ENCODE measurements at regions not wholly inside any gene's neighbourhood (a gene's known extent, or its start where the extent isn't known, plus 50 kb on each side); places are given as distances from the start of the nearest gene placed in this dataset.
"Not testable (repeated sequence)": the region's sequence is repeated elsewhere in the genome, so short reads cannot be mapped to it uniquely, and the experiment has no call there.

- DNase-seq (ENCODE audit: low spot score) = no peak
Measured at GRCh38 chr3:86794361-86795065, 196.4 kb downstream of the VGLL3 start.

GRCh38 chr3:86793786-86794185, 197.2 kb downstream of the VGLL3 start:
- peak; percentile 74 for DNase-seq (ENCODE audit: low spot score)

DNA sequence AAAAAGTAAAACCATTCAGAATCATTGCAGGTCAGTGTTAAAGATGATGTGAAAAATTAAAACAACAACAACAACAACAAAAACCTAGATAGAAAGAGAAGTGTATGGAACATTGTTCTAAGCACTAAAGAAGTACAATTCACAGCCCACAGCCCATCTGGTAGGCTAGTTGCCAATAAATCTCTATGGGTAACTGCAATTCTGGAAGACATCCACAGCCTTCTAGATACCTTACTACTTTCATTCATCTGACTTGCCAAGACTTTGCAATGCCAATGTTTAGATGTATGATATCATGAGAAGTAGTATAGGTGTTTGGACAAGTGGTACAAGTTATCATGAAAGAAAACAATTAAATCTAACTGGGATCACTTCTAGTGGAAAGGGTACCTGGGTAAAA, 198.6 kb downstream of the VGLL3 start:
- DNase-seq (ENCODE audit: low spot score) = no peak

GRCh38 chr3:86790884-86791549, 199.9 kb downstream of the VGLL3 start:
- no peak for DNase-seq (ENCODE audit: low spot score)

GRCh38 chr3:86788371-86788770, 202.6 kb downstream of the VGLL3 start:
- DNase-seq (ENCODE audit: low spot score) = no peak

DNA sequence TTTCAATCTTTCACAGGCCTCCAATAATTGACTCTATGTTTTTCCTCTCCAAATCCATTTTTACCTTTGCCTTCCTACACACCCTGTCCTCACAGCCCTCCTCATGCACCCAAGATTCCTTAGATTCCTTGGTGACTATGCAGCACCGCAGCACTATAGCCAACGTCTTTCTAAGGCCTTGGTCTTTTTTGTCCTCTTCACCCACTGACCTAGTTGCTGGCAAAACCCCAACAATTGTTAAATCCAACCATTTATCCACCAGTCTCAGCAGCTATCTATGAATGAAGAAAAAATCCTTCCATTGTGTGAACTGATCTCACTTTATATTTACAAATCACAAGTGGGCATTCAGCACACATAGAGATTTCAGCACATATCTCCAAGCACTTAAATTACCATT, 203.9 kb downstream of the VGLL3 start:
- DNase-seq (ENCODE audit: low spot score) = peak; percentile 27

DNA sequence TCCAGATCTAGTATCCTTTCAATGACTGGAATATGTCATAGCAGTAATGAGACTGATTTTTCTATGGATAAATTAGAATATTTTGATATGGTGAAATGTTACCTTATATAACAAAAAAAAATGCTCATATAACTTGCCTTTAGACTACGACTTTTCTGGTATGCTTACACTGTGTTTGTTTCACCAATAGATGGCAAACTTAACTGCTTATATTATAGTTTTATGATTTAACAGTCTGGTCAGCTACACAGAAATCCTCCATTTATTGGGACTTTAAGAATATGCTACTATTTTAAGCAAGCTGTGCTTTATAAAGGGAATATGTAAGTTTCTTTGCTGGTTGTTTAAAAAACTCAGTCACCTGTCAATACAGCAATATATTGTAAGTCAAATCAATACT, 205.6 kb downstream of the VGLL3 start:
- peak; percentile 26 for DNase-seq (ENCODE audit: low spot score)

DNA sequence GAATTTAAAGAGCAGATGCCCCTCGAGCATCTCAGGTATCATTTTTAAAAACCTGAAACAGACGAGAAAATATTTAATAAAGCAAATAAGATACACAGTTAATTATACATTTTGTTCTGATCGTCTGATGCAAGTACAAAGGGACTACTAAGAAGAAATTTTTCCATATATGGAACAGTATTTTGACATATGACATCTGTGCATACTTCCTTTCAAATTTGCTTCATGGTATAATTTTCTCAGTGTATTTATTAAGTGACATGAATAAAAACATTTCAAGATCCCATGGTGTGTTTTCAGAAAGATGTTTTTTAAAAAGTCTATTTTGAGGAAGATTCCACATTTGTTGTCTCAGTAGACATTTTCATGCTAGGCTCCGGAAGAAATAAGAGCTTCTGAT, 208.1 kb downstream of the VGLL3 start:
- DNase-seq (ENCODE audit: low spot score) = no peak

- DNase-seq (ENCODE audit: low spot score) = no peak
Measured at GRCh38 chr3:86782286-86782685, 208.7 kb downstream of the VGLL3 start.

DNA sequence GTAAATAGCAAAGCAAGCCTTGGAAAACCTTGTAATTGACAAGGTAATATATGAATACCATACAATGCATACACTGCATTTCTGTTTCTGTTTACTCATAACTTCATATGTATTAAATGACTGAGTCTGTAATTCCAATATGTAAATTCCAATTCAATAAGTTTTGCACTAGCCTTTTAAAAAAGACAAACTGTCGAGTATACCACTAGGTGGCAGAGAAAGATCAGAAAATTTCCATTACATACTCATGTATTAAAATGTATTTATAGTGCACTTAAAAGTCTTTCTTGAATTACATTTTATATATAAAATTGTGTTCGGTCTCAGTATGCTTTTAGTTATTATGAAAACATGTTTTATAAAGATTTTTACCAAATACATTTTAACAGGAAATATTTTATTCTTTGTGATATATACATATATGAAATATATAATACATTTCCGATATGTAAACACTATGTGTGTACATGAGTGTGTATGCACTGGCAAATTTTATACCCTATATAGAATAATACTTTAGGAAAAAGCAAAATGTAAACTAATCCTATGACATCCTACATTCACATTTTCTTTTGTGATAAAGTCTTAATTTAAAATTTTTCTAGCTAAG, 216.8 kb downstream of the VGLL3 start:
- DNase-seq (ENCODE audit: low spot score) = peak; percentile 28

DNA sequence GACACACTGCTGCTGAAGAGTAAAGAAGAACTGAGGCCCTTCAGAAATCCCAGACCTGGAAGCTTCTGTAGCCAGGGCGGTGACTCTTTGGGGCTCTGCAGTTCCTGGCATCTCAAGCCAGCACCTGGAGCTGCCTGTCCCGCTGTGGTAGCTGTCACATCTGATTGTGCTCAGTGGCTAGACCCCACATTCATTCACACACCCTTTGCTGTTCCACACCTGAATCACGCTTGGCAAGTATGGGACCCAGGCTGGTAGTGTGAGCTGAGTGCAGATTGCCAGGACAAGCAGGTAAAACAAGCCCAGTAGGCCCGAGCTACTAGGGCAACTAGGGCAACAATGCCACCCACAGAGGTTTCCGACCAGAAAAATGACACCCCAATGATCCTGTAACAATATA, 218.2 kb downstream of the VGLL3 start:
- no peak for DNase-seq (ENCODE audit: low spot score)

- DNase-seq (ENCODE audit: low spot score) = no peak
Measured at GRCh38 chr3:86771741-86772512, 219.0 kb downstream of the VGLL3 start.

DNA sequence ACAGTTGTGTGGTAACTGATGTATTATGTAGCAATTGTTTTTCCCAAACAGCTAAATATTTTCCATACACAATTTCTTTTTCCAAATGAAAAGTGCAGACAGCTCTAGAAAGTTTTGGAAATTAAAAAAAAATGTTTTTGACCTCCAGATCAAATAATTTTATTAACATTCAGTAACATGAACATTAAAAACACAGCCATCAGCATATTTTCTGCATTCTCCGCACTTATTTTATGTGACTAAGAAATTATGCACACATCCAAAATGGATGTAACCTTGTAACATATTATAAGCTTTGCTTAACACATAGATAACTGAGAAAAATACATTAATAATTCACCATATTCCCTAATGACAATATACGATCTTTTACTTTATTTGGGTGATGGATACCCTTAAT, 224.6 kb downstream of the VGLL3 start:
- DNase-seq (ENCODE audit: low spot score) = no peak

DNA sequence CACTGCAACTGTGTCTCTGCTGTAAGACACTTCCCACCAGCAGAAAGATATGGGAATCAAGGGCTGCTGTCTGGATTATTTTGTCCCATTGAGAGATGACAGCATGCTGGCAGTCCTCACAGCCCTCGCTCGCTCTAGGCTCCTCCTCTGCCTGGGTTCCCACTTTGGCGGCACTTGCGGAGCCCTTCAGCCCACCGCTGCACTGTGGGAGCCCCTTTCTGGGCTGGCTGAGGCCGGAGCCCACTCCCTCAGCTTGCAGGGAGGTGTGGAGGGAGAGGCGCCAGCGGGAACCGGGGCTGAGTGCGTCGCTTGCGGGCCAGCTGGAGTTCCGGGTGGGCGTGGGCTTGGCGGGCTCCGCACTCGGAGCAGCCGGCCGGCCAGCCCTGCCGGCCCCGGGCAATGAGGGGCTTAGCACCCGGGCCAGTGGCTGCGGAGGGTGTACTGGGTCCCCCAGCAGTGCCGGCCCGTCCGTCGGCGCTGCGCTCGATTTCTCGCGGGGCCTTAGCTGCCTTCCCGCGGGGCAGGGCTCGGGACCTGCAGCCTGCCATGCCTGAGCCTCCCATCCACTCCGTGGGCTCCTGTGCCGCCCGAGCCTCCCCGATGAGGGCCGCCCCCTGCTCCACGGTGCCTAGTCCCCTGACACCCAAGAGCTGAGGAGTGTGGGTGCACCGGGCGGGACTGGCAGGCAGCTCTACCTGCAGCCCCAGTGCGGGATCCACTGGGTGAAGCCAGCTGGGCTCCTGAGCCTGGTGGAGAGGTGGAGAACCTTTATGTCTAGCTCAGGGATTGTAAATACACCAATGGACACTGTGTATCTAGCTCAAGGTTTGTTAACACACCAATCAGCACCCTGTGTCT, 233.4 kb downstream of the VGLL3 start:
- DNase-seq (ENCODE audit: low spot score) = not testable (repeated sequence)

DNA sequence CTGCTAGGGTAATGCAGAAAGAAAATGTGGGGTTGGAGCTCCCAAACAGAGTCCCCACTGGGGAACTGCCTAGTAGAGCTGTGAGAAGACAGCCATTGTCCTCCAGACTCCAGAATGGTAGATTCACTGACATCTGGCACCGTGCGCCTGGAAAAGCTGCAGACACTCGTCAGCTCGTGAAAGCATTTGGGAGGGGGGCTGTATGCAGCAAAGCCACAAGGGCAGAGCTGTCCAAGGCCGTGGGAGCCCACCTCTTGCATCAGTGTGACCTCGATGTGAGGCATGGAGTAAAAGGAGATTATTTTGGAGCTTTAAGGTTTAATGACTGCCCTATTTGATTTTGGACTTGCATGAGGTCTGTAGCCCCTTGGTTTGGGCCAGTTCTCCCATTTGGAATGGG, 242.9 kb downstream of the VGLL3 start:
- DNase-seq (ENCODE audit: low spot score) = no peak

GRCh38 chr3:86744051-86744450, 246.9 kb downstream of the VGLL3 start:
- DNase-seq (ENCODE audit: low spot score) = no peak

- DNase-seq (ENCODE audit: low spot score) = no peak
Measured at GRCh38 chr3:86743233-86743632, 247.7 kb downstream of the VGLL3 start.

- DNase-seq (ENCODE audit: low spot score) = no peak
Measured at GRCh38 chr3:86740751-86741150, 250.2 kb downstream of the VGLL3 start.

GRCh38 chr3:86739244-86739643, 251.7 kb downstream of the VGLL3 start:
- DNase-seq (ENCODE audit: low spot score) = no peak

DNA sequence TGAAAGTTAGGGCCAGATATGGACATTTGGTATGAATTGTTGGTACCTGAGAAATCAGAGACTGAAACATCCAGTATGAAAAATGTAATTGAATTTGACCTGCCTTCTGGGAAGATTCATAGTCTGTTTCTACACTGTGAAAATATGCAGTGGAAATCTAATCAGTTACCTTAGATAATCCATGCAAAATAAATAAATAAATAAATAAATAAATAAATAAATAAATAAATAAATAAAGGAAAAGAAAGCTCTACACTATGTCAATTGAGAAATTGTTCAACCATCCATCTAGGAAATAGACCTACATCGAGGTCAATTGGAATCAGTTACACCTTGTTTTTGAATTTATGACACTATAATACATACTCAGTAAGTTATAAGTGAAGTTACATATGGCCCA, 252.3 kb downstream of the VGLL3 start:
- DNase-seq (ENCODE audit: low spot score) = no peak

- no peak for DNase-seq (ENCODE audit: low spot score)
Measured at GRCh38 chr3:86737517-86737916, 253.4 kb downstream of the VGLL3 start.

DNA sequence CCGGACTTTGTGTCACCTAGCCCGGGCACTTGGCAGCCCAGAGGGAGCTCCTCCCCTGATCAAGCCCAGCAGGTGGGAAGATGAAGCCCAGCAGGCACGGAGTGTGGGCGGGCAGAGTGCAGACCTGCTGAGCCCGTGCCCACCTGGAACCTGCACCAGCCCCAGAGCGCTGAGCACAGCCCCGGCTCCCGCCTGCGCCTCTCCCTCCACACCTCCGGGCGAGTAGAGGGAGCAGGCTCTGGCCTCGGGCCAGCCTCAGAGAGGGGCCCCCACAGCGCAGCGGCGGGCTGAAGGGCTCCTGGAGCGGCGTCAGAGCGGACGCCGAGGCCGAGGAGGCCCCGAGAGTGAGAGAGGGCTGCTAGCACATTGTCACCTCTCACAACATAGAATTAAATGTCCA, 257.7 kb downstream of the VGLL3 start:
- no peak for DNase-seq (ENCODE audit: low spot score)
